PC-3 (cell line): ENCODE measurements at regions not wholly inside any gene's neighbourhood (a gene's known extent, or its start where the extent isn't known, plus 50 kb on each side); places are given as distances from the start of the nearest gene placed in this dataset.

Experiments used
- ATAC-seq: fragments of 200-7000 bp; cut with Tn5 transposase; 2 replicates; pipeline ENCODE4 v1.9.1; 2020; ENCODE audit warnings: mild to moderate bottlenecking, moderate library complexity
- BruUV-seq: library from RNA; stranded (reverse); fragments of 400-500 nt; replicated peaks from 2 replicates; lab custom pipeline; 2021; lab: Mats Ljungman, UMichigan
- CTCF ChIA-PET: fragments of 300-600 bp; sonication (Branson Sonifier 250); formaldehyde crosslinking; loops from one replicate; lab custom pipeline; 2022; ENCODE audit warnings: antibody characterized with exemption; lab: Charles Lee
- POLR2A ChIA-PET: fragments of 300-600 bp; sonication (Branson Sonifier 250); formaldehyde crosslinking; loops from one replicate; lab custom pipeline; 2022; ENCODE audit warnings: antibody characterized with exemption; ENCODE audit not compliant: unreplicated experiment; lab: Charles Lee
- DNase-seq: peaks from one replicate; pipeline ENCODE4 v3.0.0-alpha.2; 2015
- H2AFZ ChIP-seq: fragments of 300-600 bp; sonication (generic); 2 replicates; pipeline ENCODE4 v1.6.0; 2016; ENCODE audit warnings: antibody characterized with exemption, low read length
- H3F3A ChIP-seq: fragments of 300-600 bp; sonication (generic); one replicate; pipeline ENCODE4 v1.6.0; 2017; ENCODE audit warnings: antibody characterized with exemption, low read length, control low read depth, mild to moderate bottlenecking; ENCODE audit not compliant: unreplicated experiment
- H3K27ac ChIP-seq: fragments of 300-600 bp; sonication (generic); 2 replicates; pipeline ENCODE4 v1.5.1; 2016; ENCODE audit warnings: mild to moderate bottlenecking, low read length
- H3K27me3 ChIP-seq: fragments of 300-600 bp; sonication (generic); 2 replicates; pipeline ENCODE4 v1.6.1; 2016; ENCODE audit warnings: low read length, mixed read lengths
- H3K36me3 ChIP-seq: fragments of 300-600 bp; sonication (generic); 2 replicates; pipeline ENCODE4 v1.6.1; 2016; ENCODE audit warnings: low read depth, mixed run types, low read length, mixed read lengths
- H3K4me1 ChIP-seq: fragments of 300-600 bp; sonication (generic); 2 replicates; pipeline ENCODE4 v1.5.1; 2016; ENCODE audit warnings: low read length; ENCODE audit not compliant: insufficient read depth
- H3K4me2 ChIP-seq: fragments of 300-600 bp; sonication (generic); 2 replicates; pipeline ENCODE4 v1.6.0; 2016; ENCODE audit warnings: low read length
- H3K4me3 ChIP-seq: fragments of 300-600 bp; sonication (generic); 2 replicates; pipeline ENCODE4 v1.5.1; 2016; ENCODE audit warnings: mild to moderate bottlenecking, low read length, mixed read lengths
- H3K79me2 ChIP-seq: fragments of 300-600 bp; sonication (generic); 2 replicates; pipeline ENCODE4 v1.6.1; 2017; ENCODE audit warnings: low read length, mixed read lengths
- H3K9ac ChIP-seq: fragments of 300-600 bp; sonication (generic); 2 replicates; pipeline ENCODE4 v1.6.0; 2016; ENCODE audit warnings: mild to moderate bottlenecking, low read length
- H3K9me2 ChIP-seq: fragments of 300-600 bp; sonication (generic); replicated peaks from 2 replicates; pipeline ENCODE4 v1.6.1; 2016; ENCODE audit warnings: mixed run types, low read length, mixed read lengths
- H3K9me3 ChIP-seq: fragments of 300-600 bp; sonication (generic); 2 replicates; pipeline ENCODE4 v1.6.1; 2016; ENCODE audit warnings: low read length, mixed read lengths
- H4K20me1 ChIP-seq: fragments of 300-600 bp; sonication (generic); 2 replicates; pipeline ENCODE4 v1.6.1; 2016; ENCODE audit warnings: low read length, mixed read lengths
- EZH2 ChIP-seq: fragments of 300-600 bp; sonication (generic); IDR thresholded peaks from one replicate; pipeline ENCODE4 v1.6.1; 2017; ENCODE audit warnings: antibody characterized with exemption, mild to moderate bottlenecking, low read length; ENCODE audit not compliant: unreplicated experiment
- EZH2phosphoT487 ChIP-seq: fragments of 300-600 bp; sonication (generic); IDR thresholded peaks from 2 replicates; pipeline ENCODE4 v1.6.1; 2018; ENCODE audit warnings: mild to moderate bottlenecking, antibody characterized with exemption, low read length, borderline replicate concordance
- intact Hi-C: fragments of 100-400 bp; cut with micrococcal nuclease; formaldehyde crosslinking; loops from 2 replicates; pipeline ENCODE4 v1.9.0; 2023
- TF ChIP-seq, protein P1 (sequence below): fragments of 300-600 bp; sonication (generic); conservative IDR thresholded peaks from 2 replicates; pipeline ENCODE4 v1.5.1; 2017; ENCODE audit warnings: antibody characterized with exemption, low read depth, mild to moderate bottlenecking, low read length

DNA sequence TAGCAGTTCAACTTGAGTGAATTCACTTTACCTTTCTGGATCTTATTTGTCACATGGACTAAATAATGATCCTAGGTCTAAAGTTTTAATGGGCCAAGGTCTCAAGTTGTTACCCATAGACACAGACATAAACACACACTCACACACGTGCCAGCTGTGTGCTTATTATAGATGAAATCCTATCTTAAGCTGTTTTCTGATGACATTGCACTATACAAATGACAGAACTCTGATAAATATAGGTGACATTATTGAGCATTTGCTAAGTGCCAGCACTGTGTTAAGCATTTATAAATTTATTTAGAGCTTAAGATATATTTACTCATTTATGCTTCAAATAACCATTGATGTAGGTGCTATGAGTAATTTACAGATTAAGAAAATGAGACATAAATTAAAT, 474.4 kb upstream of the NR5A2 start:
- ATAC-seq (no peak), DNase-seq (no peak)
- Histone ChIP-seq H3K9ac (no peak overlapping the region), H3K36me3 (no peaks in the 10 kb centered on the region; the same call in 1 of the 2 replicates), H4K20me1 (no peaks in the 10 kb centered on the region), H3K4me1 (peaks cover 12% of the 10 kb centered on the region; the same call in 1 of the 2 replicates), H3F3A (no peaks in the 10 kb centered on the region), H3K4me2 (no peak overlapping the region), H3K4me3 (no peak overlapping the region), H3K79me2 (no peaks in the 10 kb centered on the region), H3K9me3 (no peaks in the 10 kb centered on the region), H3K9me2 (no peaks in the 10 kb centered on the region), H3K27ac (no peak overlapping the region), H3K27me3 (no peaks in the 10 kb centered on the region), H2AFZ (no peak overlapping the region)
- no TSS peak for BruUV-seq
- TF ChIP-seq EZH2phosphoT487 (no peak), EZH2 (no peak)
- TF ChIP-seq, protein P1, sequence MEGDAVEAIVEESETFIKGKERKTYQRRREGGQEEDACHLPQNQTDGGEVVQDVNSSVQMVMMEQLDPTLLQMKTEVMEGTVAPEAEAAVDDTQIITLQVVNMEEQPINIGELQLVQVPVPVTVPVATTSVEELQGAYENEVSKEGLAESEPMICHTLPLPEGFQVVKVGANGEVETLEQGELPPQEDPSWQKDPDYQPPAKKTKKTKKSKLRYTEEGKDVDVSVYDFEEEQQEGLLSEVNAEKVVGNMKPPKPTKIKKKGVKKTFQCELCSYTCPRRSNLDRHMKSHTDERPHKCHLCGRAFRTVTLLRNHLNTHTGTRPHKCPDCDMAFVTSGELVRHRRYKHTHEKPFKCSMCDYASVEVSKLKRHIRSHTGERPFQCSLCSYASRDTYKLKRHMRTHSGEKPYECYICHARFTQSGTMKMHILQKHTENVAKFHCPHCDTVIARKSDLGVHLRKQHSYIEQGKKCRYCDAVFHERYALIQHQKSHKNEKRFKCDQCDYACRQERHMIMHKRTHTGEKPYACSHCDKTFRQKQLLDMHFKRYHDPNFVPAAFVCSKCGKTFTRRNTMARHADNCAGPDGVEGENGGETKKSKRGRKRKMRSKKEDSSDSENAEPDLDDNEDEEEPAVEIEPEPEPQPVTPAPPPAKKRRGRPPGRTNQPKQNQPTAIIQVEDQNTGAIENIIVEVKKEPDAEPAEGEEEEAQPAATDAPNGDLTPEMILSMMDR = no peak
- intact Hi-C loops = loop anchor here (5.0 kb wide), 2 partner anchors 281 to 431 kb away; no protein-coding TSS in a partner anchor
- ChIA-PET POLR2A (no interaction called here), CTCF (no interaction called here)

DNA sequence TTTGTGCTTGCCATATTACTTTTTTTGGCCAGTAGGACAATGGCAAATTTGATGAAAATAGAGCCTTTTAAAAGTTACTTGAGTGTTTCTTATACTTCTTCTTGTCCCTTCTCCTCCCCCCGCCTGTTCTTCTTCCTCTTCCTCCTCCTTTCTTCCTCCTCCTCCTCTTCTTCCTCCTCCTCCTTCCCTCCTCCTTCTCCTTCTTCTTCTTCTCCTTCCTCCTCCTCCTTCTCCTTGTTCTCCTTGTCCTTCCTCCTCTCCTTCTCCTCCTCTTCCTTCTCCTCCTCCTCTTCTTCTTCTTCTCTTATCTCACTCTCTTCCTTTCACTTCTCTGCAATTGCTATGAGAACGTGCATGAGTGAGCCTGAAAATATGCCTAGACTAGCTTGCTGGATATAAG, 466.2 kb upstream of the NR5A2 start:
- no peaks in the 10 kb centered on the region for H3K9me2 ChIP-seq
- H3K36me3 ChIP-seq = no peaks in the 10 kb centered on the region
- no peaks in the 10 kb centered on the region for H3K79me2 ChIP-seq
- no peaks in the 10 kb centered on the region for H4K20me1 ChIP-seq
- H3K4me1 ChIP-seq = no peaks in the 10 kb centered on the region
- POLR2A ChIA-PET = interaction anchor here (0.5 kb wide), 1 partner anchor 491 kb away, joined by 3 read pairs; no protein-coding TSS in a partner anchor
- H3K9me3 ChIP-seq = no peaks in the 10 kb centered on the region
- DNase-seq (no peak), ATAC-seq (no peak)
- H3K4me2 ChIP-seq = no peak overlapping the region
- no peaks in the 10 kb centered on the region for H3K27me3 ChIP-seq
- no peak overlapping the region for H3K4me3 ChIP-seq
- no peak overlapping the region for H3K27ac ChIP-seq
- no peak for TF ChIP-seq EZH2
- no peak for TF ChIP-seq EZH2phosphoT487
- TF ChIP-seq, protein P1 = no peak
- intact Hi-C loops = no loop called here
- no peak overlapping the region for H3K9ac ChIP-seq
- no TSS peak for BruUV-seq
- no peaks in the 10 kb centered on the region for H3F3A ChIP-seq
- H2AFZ ChIP-seq = no peak overlapping the region
- CTCF ChIA-PET = no interaction called here

DNA sequence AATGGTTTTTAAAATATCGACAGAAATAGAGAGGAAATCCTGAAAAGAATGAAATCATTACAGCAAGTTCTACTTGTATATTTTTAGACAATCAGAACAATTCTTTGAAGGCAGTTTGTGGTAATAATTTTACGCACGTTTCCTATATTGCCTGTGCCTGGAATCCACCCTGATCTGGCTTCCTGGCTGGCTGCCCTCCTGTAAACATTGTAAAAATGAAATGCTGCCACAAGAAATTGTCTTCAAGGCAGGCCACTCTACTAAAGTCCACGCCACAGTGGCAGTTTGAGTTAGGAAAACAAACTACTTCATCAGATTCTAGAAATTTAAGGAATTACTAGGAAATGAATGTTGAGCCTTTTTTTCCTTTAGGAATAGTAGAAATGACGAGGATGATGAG, 454.5 kb upstream of the NR5A2 start:
- Histone ChIP-seq H3K27me3 (no peaks in the 10 kb centered on the region), H3K4me1 (no peaks in the 10 kb centered on the region), H4K20me1 (no peaks in the 10 kb centered on the region), H3F3A (no peaks in the 10 kb centered on the region), H3K9me2 (no peaks in the 10 kb centered on the region), H3K9ac (no peak overlapping the region), H3K36me3 (no peaks in the 10 kb centered on the region), H3K27ac (no peak overlapping the region), H3K4me2 (no peak overlapping the region), H3K79me2 (no peaks in the 10 kb centered on the region), H3K4me3 (no peak overlapping the region), H2AFZ (no peak overlapping the region), H3K9me3 (no peaks in the 10 kb centered on the region)
- POLR2A ChIA-PET = interaction anchor here (0.7 kb wide), 1 partner anchor 966 kb away, joined by 4 read pairs; no protein-coding TSS in a partner anchor
- TF ChIP-seq, protein P1 = no peak
- ATAC-seq (peak; percentile 74), DNase-seq (peak; percentile 51)
- CTCF ChIA-PET = no interaction called here
- no TSS peak for BruUV-seq
- intact Hi-C loops = no loop called here
